Left lobe of liver (tissue), 2 donors: ENCODE measurements at regions not wholly inside any gene's neighbourhood (a gene's known extent, or its start where the extent isn't known, plus 50 kb on each side); places are given as distances from the start of the nearest gene placed in this dataset.
A peak's percentile ranks its signal among the peaks of the same experiment; 100 is the strongest.

Source experiments
- ATAC-seq: fragments of 200-7000 bp; cut with Tn5 transposase; one replicate; pipeline ENCODE4 v1.9.1; 2020; ENCODE audit warnings: mild to moderate bottlenecking, moderate library complexity
- DNase-seq: peaks from one replicate; pipeline ENCODE4 v3.0.0-alpha.2; 2020; ENCODE audit warnings: low spot score
- donor health status: DM: no; HTN: no; CAD: no; lungs with moderate emphysema.
- donor health status: DM: no; HTN: yes; CAD: no.

DNA sequence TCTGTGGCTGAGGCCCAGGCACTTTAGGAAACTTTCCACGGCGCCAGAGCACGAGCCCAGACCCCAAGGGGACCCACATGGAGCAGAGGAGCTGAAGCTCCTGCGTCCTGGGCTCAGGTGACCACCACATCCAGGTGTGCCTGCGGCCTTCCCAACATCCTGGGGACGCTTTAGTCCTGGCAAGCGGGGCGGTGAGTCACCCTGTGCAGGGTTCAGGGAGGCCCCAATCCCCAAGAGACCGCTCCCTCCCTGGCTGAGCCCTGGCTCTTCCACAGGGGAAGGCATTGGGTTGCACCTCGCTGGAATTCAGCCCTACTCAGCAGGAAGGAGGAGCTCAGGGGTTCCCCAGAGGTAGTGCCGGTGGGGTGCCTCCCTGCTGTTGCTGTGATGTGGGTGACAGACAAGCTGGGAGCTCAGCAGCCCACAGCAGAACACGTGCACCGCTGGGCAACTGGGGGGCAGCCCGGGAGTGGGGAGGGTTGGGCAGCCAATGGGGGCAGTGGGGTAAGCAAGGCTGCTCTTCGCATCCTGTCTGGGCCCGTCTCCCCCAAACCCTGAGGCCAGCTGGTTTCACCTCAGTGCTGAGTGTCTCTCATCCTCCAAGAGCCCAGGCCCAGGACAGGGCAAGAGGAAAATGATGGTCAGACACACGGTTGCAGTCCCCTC lies 802.8 kb downstream of the BRD1 start:
- no peak for ATAC-seq
- DNase-seq = no peak

GRCh38 chr22:49023879-49024774 lies 803.5 kb downstream of the BRD1 start:
- DNase-seq = no peak

DNA sequence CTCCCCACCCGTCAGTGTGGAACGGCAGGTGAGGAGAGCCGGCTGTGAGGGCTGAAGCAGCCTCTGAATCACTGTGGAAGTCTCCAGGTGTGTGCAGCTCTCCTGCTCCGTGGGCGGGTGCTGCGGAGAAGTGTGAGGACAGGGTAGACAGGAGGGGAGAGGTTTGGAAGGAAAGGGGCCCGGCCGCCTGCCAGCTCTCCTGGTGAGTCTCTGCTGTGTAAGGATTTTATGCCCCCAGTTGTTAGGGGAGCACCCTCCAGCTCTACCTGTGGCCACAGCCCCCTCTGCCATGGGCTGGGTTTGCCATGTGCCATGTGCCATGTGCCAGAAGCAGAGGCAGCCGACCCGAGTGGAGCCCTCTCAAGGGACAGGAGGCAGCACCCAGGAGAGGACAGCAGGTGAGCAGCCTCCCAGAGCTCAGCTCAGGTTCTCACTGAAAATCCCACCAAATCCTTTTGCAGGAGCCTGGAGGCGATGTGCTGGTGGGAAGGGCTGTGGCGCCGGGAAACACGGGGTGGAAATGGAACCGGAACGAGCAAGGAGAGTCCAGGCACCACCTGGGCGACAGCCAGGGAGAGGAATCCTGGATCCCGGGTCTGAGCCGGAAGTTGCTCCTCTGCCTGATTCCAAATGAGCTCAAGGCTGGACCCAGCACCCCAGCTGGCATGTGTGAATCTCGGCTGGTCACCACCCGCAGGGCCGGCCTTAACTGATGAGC lies 804.4 kb downstream of the BRD1 start:
- DNase-seq = no peak
- ATAC-seq = no peak

More at GRCh38 chr22:49023879-49024774, 803.5 kb downstream of the BRD1 start:
- no peak for ATAC-seq

DNA sequence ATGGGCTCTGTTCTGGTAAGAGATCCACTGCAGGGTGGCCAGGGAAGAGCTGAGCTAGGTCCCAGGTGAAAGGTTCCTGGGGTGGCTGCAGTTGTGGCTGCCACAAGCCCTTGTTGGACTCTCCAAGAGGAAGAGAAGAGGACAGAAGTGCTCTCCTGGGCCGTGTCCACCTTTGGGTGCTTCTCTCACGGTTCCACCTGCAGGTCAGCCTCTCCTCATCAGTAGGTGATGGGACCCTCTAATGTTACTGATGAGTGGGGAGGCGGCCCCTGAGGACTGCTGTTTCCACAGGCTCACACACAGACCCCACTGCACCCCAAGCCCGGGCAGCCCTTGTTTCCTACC lies 804.9 kb downstream of the BRD1 start:
- DNase-seq (no peak), ATAC-seq (no peak)

DNA sequence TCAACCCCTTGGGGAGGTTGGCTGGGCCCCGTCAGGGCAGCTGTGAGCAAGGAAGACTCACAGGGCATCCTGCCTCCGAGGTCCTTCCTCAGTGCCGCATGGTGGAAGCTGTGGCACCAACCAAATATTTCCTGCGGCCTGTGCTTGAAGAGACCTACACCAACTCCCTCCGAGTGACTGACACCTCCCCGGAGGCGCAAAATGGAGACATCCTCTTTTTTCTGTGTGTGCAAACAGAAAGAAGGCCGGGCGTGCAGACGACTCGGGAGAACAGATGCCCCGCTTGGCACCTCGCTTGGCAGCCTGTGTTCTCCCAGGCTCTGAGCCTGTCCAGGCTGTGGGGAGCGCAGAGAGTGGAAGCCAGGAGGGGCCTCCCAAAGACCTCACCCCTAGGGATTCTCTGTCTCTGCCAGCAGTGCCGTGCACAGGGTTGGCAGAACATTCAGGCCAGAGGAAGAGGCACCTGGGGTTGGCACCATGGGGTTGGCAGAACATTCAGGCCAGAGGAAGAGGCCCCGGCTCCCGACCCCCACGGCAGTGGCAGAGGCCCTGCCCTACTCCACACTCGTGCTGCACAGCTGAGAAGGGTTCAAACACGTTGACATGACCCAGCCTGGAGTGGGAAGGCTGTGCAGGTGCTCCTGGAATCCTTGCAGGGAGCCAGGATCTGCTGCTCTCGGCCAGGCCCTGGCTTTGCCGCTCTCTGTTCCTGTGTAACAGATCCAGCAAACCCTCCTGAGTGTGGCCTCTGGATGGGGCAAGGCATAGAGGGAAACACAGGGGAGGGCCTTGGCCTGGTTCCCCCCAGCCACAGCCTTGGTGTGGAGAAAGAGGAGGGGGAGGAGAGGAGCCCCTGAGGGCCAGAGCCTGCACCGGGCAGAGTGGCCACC lies 805.5 kb downstream of the BRD1 start:
- no peak for DNase-seq
- no peak for ATAC-seq

- no peak for ATAC-seq
- DNase-seq = no peak
Measured at GRCh38 chr22:49021131-49021925, 806.3 kb downstream of the BRD1 start.

GRCh38 chr22:49019737-49020713 lies 807.6 kb downstream of the BRD1 start:
- ATAC-seq = no peak
- no peak for DNase-seq

GRCh38 chr22:49018601-49019000 lies 809.1 kb downstream of the BRD1 start:
- no peak for ATAC-seq
- no peak for DNase-seq

- DNase-seq (no peak), ATAC-seq (no peak)
Measured at GRCh38 chr22:49017482-49018329, 810.0 kb downstream of the BRD1 start.

DNA sequence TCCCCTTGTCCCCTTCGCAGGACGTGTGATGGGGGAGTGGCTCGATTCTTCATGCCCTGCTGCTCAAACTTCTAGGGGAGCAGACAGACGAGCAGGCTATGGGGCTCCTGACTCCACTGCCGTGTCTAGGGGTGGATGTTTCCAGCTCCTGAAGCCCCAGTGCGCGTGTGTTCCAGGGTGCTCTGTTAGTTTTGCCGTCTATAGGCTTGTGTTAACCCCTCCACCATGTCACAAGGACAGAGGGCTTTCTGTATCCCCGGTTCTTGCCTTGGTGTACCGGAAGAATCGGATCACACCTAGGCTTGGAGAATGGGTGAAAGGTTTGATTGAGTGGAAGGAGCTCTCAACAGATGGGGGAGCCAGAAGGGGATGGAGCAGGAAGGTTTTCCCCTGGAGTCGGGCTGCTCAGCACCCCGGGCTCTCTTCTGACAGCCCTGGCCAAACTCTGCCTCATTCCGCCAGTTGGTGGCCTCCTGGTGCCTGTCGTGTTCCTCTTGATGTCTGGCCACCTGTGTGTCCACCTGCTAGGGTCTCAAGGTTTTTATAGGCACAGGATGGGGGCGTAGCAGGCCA lies 810.7 kb downstream of the BRD1 start:
- no peak for DNase-seq
- no peak for ATAC-seq

- peak; percentile 37 for DNase-seq
- ATAC-seq = no peak
Measured at GRCh38 chr22:49015993-49016908, 811.4 kb downstream of the BRD1 start.

DNA sequence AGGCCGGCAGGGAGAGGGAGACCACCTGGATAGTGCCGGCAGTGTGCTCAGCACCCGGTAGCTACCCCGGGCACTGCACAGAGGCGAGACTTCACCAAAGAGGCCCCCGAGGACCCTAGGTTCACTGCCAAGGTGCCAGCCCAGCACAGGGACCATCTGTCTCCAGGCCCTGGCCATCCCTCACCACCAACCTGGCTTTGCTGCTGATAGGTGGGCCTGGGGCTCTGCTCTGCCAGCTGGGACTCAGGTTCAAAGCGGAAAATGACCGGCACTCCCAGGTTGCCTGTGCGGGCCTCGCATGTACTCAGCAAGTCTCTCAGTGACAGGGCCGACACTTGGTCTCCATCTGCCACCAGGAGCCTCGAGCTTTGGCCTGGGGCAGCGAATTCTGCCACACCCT lies 812.2 kb downstream of the BRD1 start:
- no peak for DNase-seq
- ATAC-seq = no peak

DNA sequence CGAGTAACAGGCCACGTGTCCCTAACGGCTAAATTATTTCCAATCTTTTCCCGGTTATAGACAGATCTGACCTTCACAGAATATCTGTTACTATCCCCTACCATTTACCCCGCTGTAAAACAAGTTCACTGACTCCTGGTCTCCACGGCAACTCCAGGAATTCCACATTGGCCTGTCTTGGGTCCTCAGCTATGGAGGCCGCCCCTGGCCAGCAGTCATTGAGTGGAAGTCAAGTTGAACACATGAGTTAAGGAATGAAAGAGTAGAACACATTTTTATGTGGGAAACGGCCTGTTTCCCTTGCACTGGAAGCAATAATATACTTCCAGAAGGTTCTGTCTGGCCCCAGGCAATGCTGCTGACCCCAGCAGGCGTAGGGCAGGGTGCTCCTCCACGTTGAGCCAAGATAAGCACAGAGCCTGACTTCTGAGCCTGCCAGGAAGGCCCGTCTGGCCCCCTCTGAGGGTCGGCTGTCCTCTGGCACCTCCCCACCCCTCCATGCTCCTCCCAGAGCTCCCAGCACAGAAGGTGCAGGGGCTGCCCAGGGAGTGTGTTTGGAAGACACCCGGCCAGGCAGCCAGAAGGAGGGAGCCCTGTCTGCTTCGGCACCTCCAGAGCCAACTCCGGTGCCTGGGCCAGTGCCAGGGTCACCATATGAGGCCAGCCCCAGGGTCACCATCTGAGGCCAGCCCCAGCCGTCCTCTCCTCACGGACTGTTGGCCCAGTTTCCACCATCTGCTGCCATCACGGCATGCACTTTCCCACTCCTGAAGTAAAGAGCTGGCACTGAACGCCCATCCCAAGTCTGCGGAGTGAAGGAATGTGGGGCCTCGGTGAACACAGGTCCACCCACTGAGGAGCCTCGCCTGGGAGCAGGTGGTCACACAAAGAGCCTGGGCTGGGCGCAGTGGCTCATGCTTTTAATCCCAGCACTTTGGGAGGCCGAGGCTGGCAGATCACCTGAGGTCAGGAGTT lies 813.2 kb downstream of the BRD1 start:
- ATAC-seq (no peak), DNase-seq (peak; percentile 40)

DNA sequence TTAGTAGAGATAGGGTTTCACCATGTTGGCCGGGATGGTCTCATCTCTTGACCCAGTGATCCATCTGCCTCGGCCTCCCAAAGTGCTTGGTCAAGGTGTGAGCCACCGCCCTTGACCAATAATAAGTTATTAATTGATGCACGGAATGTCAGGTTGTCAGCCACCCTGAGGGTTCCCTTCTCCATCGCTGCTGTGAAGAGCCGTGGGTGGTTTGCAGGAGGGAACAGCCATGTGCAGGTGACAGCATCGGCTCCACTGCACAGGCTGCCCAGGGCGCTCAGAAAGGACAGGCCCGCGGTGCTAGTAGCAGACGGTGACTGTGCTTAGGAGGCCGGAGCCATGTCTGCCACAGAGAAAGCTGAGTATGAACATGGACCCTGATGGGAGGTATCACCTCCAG lies 814.0 kb downstream of the BRD1 start:
- no peak for DNase-seq
- ATAC-seq = no peak

- ATAC-seq (no peak), DNase-seq (no peak)
Measured at GRCh38 chr22:49012712-49013395, 814.8 kb downstream of the BRD1 start.
